IMR-90 (cell line): ENCODE measurements at regions not wholly inside any gene's neighbourhood (a gene's known extent, or its start where the extent isn't known, plus 50 kb on each side); places are given as distances from the start of the nearest gene placed in this dataset.

Experiments used
- ATAC-seq: fragments of 200-7000 bp; cut with Tn5 transposase; 2 replicates; pipeline ENCODE4 v1.9.1; 2020; ENCODE audit warnings: low read depth, mild to moderate bottlenecking, moderate library complexity
- BruUV-seq: library from RNA; stranded (reverse); fragments of 400-500 nt; replicated peaks from 2 replicates; lab custom pipeline; 2021; lab: Mats Ljungman, UMichigan
- CTCF ChIA-PET: fragments of 300-600 bp; formaldehyde crosslinking; extraction: SDS; loops from one replicate; lab custom pipeline; 2021; ENCODE audit warnings: antibody characterized with exemption; lab: Yijun Ruan, JAX
- POLR2A ChIA-PET: fragments of 300-600 bp; sonication (Branson Sonifier 250); formaldehyde crosslinking; loops from one replicate; lab custom pipeline; 2022; ENCODE audit warnings: antibody characterized with exemption; ENCODE audit not compliant: unreplicated experiment; lab: Charles Lee
- DNase-seq: peaks from one replicate; pipeline ENCODE4 v3.0.0; 2013
- H2AFZ ChIP-seq: replicated peaks from 2 replicates; pipeline ENCODE3; 2013; ENCODE audit warnings: low read length, mild to moderate bottlenecking; ENCODE audit not compliant: poor library complexity
- H2AK5ac ChIP-seq: 2 replicates; pipeline ENCODE4 v1.6.1; 2013; ENCODE audit warnings: low read depth, low read length, inconsistent platforms
- H2AK9ac ChIP-seq: replicated peaks from 2 replicates; pipeline ENCODE3; 2013; ENCODE audit warnings: mild to moderate bottlenecking, low read depth, low read length, moderate library complexity; ENCODE audit not compliant: poor library complexity
- H2BK120ac ChIP-seq: 2 replicates; pipeline ENCODE4 v1.6.1; 2013; ENCODE audit warnings: low read depth, low read length, inconsistent platforms
- H2BK15ac ChIP-seq: 3 replicates; pipeline ENCODE4 v1.6.1; 2013; ENCODE audit warnings: low read depth, low read length, inconsistent platforms
- H2BK20ac ChIP-seq: 2 replicates; pipeline ENCODE4 v1.6.1; 2013; ENCODE audit warnings: low read depth, mild to moderate bottlenecking, inconsistent platforms, low read length, moderate library complexity
- H2BK5ac ChIP-seq: 2 replicates; pipeline ENCODE4 v1.6.1; 2013; ENCODE audit warnings: mild to moderate bottlenecking, low read depth, low read length, inconsistent platforms; ENCODE audit not compliant: poor library complexity, severe bottlenecking
- H3K14ac ChIP-seq: replicated peaks from 2 replicates; pipeline ENCODE4 v1.6.1; 2013; ENCODE audit warnings: low read depth, low read length, inconsistent platforms
- H3K18ac ChIP-seq: 2 replicates; pipeline ENCODE4 v1.6.1; 2013; ENCODE audit warnings: low read depth, low read length, control low read depth
- H3K23ac ChIP-seq: 2 replicates; pipeline ENCODE4 v1.6.1; 2013; ENCODE audit warnings: low read depth, low read length, inconsistent platforms
- H3K27ac ChIP-seq: 2 replicates; pipeline ENCODE4 v1.5.1; 2013; ENCODE audit warnings: mild to moderate bottlenecking, control low read depth, low read length; ENCODE audit not compliant: insufficient read depth
- H3K27me3 ChIP-seq: 2 replicates; pipeline ENCODE4 v1.6.1; 2013; ENCODE audit warnings: low read length; ENCODE audit not compliant: control insufficient read depth, insufficient read depth
- H3K36me3 ChIP-seq: 2 replicates; pipeline ENCODE4 v1.6.1; 2013; ENCODE audit warnings: low read length, mixed read lengths; ENCODE audit not compliant: control insufficient read depth, insufficient read depth
- H3K4ac ChIP-seq: 2 replicates; pipeline ENCODE4 v1.6.1; 2013; ENCODE audit warnings: low read depth, low read length, inconsistent platforms
- H3K4me1 ChIP-seq: 2 replicates; pipeline ENCODE4 v1.6.1; 2013; ENCODE audit warnings: low read length, mixed read lengths; ENCODE audit not compliant: control insufficient read depth, insufficient read depth
- H3K4me2 ChIP-seq: 2 replicates; pipeline ENCODE4 v1.6.1; 2013; ENCODE audit warnings: low read depth, mild to moderate bottlenecking, control low read depth, low read length, moderate library complexity
- H3K4me3 ChIP-seq: 2 replicates; pipeline ENCODE4 v1.5.1; 2013; ENCODE audit warnings: low read depth, mild to moderate bottlenecking, control low read depth, low read length, moderate library complexity; ENCODE audit not compliant: insufficient read depth
- H3K56ac ChIP-seq: 2 replicates; pipeline ENCODE4 v1.6.1; 2013; ENCODE audit warnings: low read length, inconsistent platforms; ENCODE audit not compliant: insufficient read depth; ENCODE audit errors: extremely low read depth
- H3K79me1 ChIP-seq, 2 experiments: 2 replicates each; pipeline ENCODE4 v1.6.1; 2013; ENCODE audit warnings: low read length in 2 of 2, inconsistent platforms in 1 of 2, low read depth in 1 of 2
- H3K9ac ChIP-seq: 2 replicates; pipeline ENCODE4 v1.6.1; 2013; ENCODE audit warnings: low read depth, low read length, control low read depth
- H3K9me1 ChIP-seq: 2 replicates; pipeline ENCODE4 v1.6.1; 2013; ENCODE audit warnings: low read length, inconsistent platforms; ENCODE audit not compliant: insufficient read depth
- H3K9me3 ChIP-seq: 2 replicates; pipeline ENCODE4 v1.6.1; 2013; ENCODE audit warnings: low read length; ENCODE audit not compliant: control insufficient read depth, insufficient read depth
- H4K20me1 ChIP-seq: 2 replicates; pipeline ENCODE4 v1.6.1; 2013; ENCODE audit warnings: low read length, inconsistent platforms; ENCODE audit not compliant: insufficient read depth
- H4K5ac ChIP-seq: 2 replicates; pipeline ENCODE4 v1.6.1; 2013; ENCODE audit warnings: mild to moderate bottlenecking, low read depth, low read length, control low read depth
- H4K8ac ChIP-seq, 2 experiments: 2 replicates each; pipeline ENCODE4 v1.6.1; 2013; ENCODE audit warnings: low read depth in 2 of 2, low read length in 2 of 2, control low read depth in 1 of 2, inconsistent platforms in 1 of 2
- H4K91ac ChIP-seq: 2 replicates; pipeline ENCODE4 v1.6.1; 2013; ENCODE audit warnings: low read depth, low read length, inconsistent platforms; ENCODE audit not compliant: insufficient read depth
- BHLHE40 ChIP-seq: fragments of 150-350 bp; IDR thresholded peaks from 2 replicates; pipeline ENCODE4 v1.6.1; 2016; ENCODE audit warnings: mild to moderate bottlenecking, low read depth, low read length
- CEBPB ChIP-seq: IDR thresholded peaks from 2 replicates; pipeline ENCODE4 v1.6.1; 2012; ENCODE audit warnings: low read depth, low read length, improper control_type of control experiment
- CHD1 ChIP-seq: IDR thresholded peaks from 2 replicates; pipeline ENCODE4 v1.6.1; 2012; ENCODE audit warnings: low read depth, low read length, improper control_type of control experiment
- FOS ChIP-seq: fragments of 150-350 bp; IDR thresholded peaks from 2 replicates; pipeline ENCODE4 v1.6.1; 2016; ENCODE audit warnings: low read depth, low read length
- MAFK ChIP-seq: IDR thresholded peaks from 2 replicates; pipeline ENCODE4 v1.6.1; 2012; ENCODE audit warnings: low read depth, low read length, improper control_type of control experiment
- MAZ ChIP-seq: IDR thresholded peaks from 2 replicates; pipeline ENCODE4 v1.6.1; 2012; ENCODE audit warnings: low read depth, mild to moderate bottlenecking, low read length, improper control_type of control experiment, moderate library complexity, borderline replicate concordance
- MXI1 ChIP-seq: IDR thresholded peaks from 2 replicates; pipeline ENCODE4 v1.6.1; 2012; ENCODE audit warnings: low read depth, mild to moderate bottlenecking, low read length, moderate library complexity, borderline replicate concordance
- NFE2L2 ChIP-seq: fragments of 150-350 bp; IDR thresholded peaks from 2 replicates; pipeline ENCODE4 v1.6.1; 2016; ENCODE audit warnings: low read depth, mild to moderate bottlenecking, low read length
- POLR2A ChIP-seq: IDR thresholded peaks from 2 replicates; pipeline ENCODE4 v1.6.1; 2012; ENCODE audit warnings: mild to moderate bottlenecking, low read depth, low read length
- RAD21 ChIP-seq: IDR thresholded peaks from 2 replicates; pipeline ENCODE4 v1.6.1; 2012; ENCODE audit warnings: low read length, improper control_type of control experiment
- RCOR1 ChIP-seq: IDR thresholded peaks from 2 replicates; pipeline ENCODE4 v1.6.1; 2012; ENCODE audit warnings: mild to moderate bottlenecking, low read length, improper control_type of control experiment; ENCODE audit not compliant: insufficient replicate concordance
- RFX5 ChIP-seq: IDR thresholded peaks from 2 replicates; pipeline ENCODE4 v1.8.0; 2012; ENCODE audit warnings: low read depth, mild to moderate bottlenecking, low read length, moderate library complexity
- SMC3 ChIP-seq: fragments of 150-350 bp; IDR thresholded peaks from 2 replicates; pipeline ENCODE4 v1.6.1; 2016; ENCODE audit warnings: low read depth, mild to moderate bottlenecking, antibody characterized with exemption, low read length, moderate library complexity
- USF2 ChIP-seq: fragments of 150-350 bp; IDR thresholded peaks from 2 replicates; pipeline ENCODE4 v1.6.1; 2017; ENCODE audit warnings: mild to moderate bottlenecking, antibody characterized with exemption, low read length, low read depth
- WGBS, 2 experiments: methylation state at CpG; one replicate each; pipeline versions ENCODE4 v1.1.5 to v1.1.7; 2013; ENCODE audit warnings: missing lambda C conversion rate in 2 of 2; ENCODE audit not compliant: insufficient read length in 1 of 2; ENCODE audit errors: extremely low coverage in 2 of 2; 5-methylcytosine and 5-hydroxymethylcytosine counted together
- dilution Hi-C: fragments of 300-500 bp; cut with HindIII; formaldehyde crosslinking; loops from one replicate; pipeline ENCODE4 v1.14.3; 2018; ENCODE audit warnings: low sequenced_read_pairs; ENCODE audit not compliant: unreplicated experiment
- in situ Hi-C: fragments of 300-500 bp; cut with MboI; formaldehyde crosslinking; loops from 3 replicates; pipeline ENCODE4 v1.14.3; 2019; ENCODE audit warnings: low sequenced_read_pairs, inconsistent platforms, mixed read lengths
- intact Hi-C: fragments of 100-400 bp; cut with micrococcal nuclease; formaldehyde crosslinking; loops from 2 replicates; pipeline ENCODE4 v1.10.0; 2022
- TF ChIP-seq, protein P1 (sequence below): fragments of 150-350 bp; IDR thresholded peaks from 2 replicates; pipeline ENCODE4 v1.6.1; 2016; ENCODE audit warnings: low read depth, mild to moderate bottlenecking, low read length, moderate library complexity, borderline replicate concordance

GRCh38 chr4:82235346-82235745 is 138.4 kb downstream of the HNRNPD start:
- H3K23ac ChIP-seq, result no peak overlapping the region
- dilution Hi-C loops, result no loop called here
- ChIA-PET POLR2A (no interaction called here), CTCF (no interaction called here)
- no peak overlapping the region for H4K8ac ChIP-seq
- H3K36me3 ChIP-seq, result no peaks in the 10 kb centered on the region
- H2AFZ ChIP-seq, result no peak overlapping the region
- no peaks in the 10 kb centered on the region for H3K9me3 ChIP-seq
- H2AK5ac ChIP-seq, result no peak overlapping the region
- no peaks in the 10 kb centered on the region for H3K79me1 ChIP-seq
- no peak overlapping the region for H3K4me2 ChIP-seq
- no peaks in the 10 kb centered on the region for H3K9me1 ChIP-seq
- H2AK9ac ChIP-seq, result no peak overlapping the region
- no peaks in the 10 kb centered on the region for H3K27me3 ChIP-seq
- H3K9ac ChIP-seq, result no peak overlapping the region
- H3K4ac ChIP-seq, result no peak overlapping the region
- H3K14ac ChIP-seq, result no peak overlapping the region
- no peak overlapping the region for H2BK120ac ChIP-seq
- in situ Hi-C loops, result no loop called here
- H4K20me1 ChIP-seq, result no peaks in the 10 kb centered on the region
- no peak overlapping the region for H2BK5ac ChIP-seq
- no peak overlapping the region for H4K5ac ChIP-seq
- DNase-seq (no peak), ATAC-seq (no peak)
- no TSS peak for BruUV-seq
- no peak overlapping the region for H3K4me3 ChIP-seq
- H4K91ac ChIP-seq, result no peak overlapping the region
- no peak overlapping the region for H3K18ac ChIP-seq
- H2BK20ac ChIP-seq, result no peak overlapping the region
- no peak overlapping the region for H3K56ac ChIP-seq
- H2BK15ac ChIP-seq, result no peak overlapping the region
- TF ChIP-seq MAFK (no peak), NFE2L2 (no peak), SMC3 (no peak), MAZ (no peak), FOS (no peak), POLR2A (no peak), RAD21 (no peak), CHD1 (no peak), MXI1 (no peak), RCOR1 (no peak), BHLHE40 (no peak), CEBPB (no peak), RFX5 (no peak), USF2 (no peak)
- TF ChIP-seq, protein P1, sequence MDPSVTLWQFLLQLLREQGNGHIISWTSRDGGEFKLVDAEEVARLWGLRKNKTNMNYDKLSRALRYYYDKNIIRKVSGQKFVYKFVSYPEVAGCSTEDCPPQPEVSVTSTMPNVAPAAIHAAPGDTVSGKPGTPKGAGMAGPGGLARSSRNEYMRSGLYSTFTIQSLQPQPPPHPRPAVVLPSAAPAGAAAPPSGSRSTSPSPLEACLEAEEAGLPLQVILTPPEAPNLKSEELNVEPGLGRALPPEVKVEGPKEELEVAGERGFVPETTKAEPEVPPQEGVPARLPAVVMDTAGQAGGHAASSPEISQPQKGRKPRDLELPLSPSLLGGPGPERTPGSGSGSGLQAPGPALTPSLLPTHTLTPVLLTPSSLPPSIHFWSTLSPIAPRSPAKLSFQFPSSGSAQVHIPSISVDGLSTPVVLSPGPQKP, result no peak
- no CpG with 5 or more reads among the region's 1 CpG for WGBS, 2 experiments
- H3K4me1 ChIP-seq, result no peaks in the 10 kb centered on the region
- intact Hi-C loops, result no loop called here
- no peak overlapping the region for H3K27ac ChIP-seq
